HUES48 (cell line): ENCODE measurements at regions not wholly inside any gene's neighbourhood (a gene's known extent, or its start where the extent isn't known, plus 50 kb on each side); places are given as distances from the start of the nearest gene placed in this dataset.

Experiments
- H3K27ac ChIP-seq: one replicate; pipeline ENCODE4 v1.7.0; 2013; ENCODE audit warnings: low read depth, low read length, inconsistent platforms
- H3K27me3 ChIP-seq: 2 replicates; pipeline ENCODE4 v1.6.1; 2013; ENCODE audit warnings: mild to moderate bottlenecking, low read length; ENCODE audit not compliant: control insufficient read depth, insufficient read depth
- H3K36me3 ChIP-seq: 2 replicates; pipeline ENCODE4 v1.6.1; 2013; ENCODE audit warnings: low read length; ENCODE audit not compliant: control insufficient read depth, insufficient read depth
- H3K4me1 ChIP-seq: 2 replicates; pipeline ENCODE4 v1.6.1; 2013; ENCODE audit warnings: mild to moderate bottlenecking, low read length; ENCODE audit not compliant: control insufficient read depth, insufficient read depth
- H3K4me3 ChIP-seq: 2 replicates; pipeline ENCODE4 v1.5.1; 2013; ENCODE audit warnings: mild to moderate bottlenecking, low read depth, low read length
- H3K9ac ChIP-seq: 2 replicates; pipeline ENCODE4 v1.6.1; 2013; ENCODE audit warnings: mild to moderate bottlenecking, low read depth, low read length, moderate library complexity
- H3K9me3 ChIP-seq: 2 replicates; pipeline ENCODE4 v1.6.1; 2013; ENCODE audit warnings: low read length; ENCODE audit not compliant: control insufficient read depth, insufficient read depth

- no peaks in the 10 kb centered on the region for H3K9me3 ChIP-seq
- H3K27ac ChIP-seq: no peak overlapping the region
- H3K9ac ChIP-seq: no peak overlapping the region
- no peak overlapping the region for H3K4me3 ChIP-seq
- H3K27me3 ChIP-seq: no peaks in the 10 kb centered on the region
- no peaks in the 10 kb centered on the region for H3K36me3 ChIP-seq
- H3K4me1 ChIP-seq: peaks cover 3% of the 10 kb centered on the region; the same call in 1 of the 2 replicates
Observed at GRCh38 chr3:64954995-64955636, 267.3 kb upstream of the ADAMTS9 start.

DNA sequence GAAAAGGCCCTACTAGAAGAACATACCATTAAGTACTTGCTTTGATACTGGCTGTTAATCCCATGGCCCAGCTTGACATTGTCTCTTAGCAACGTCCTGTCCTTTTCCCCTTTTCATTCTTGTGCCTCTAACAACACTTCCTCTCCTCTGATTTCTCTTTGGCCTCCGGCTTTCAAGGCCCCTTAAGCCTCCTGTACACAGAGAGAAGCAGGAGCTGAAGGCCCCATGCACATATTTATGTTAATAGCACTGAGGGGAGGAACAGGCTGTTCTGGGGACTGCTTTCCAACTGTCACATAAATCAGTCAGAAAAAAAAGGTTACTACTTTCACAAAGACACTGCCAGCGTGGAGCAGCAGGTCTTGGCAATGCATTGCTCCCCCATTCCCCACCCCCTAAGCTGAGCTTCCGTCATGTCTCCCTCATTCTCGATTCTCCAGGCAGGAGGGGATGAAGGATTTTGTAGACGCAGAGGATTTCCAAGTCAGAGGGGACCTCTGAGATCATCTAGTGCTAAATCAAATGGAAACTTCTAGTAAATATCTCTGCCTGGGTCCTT lies 257.4 kb upstream of the ADAMTS9 start:
- Histone ChIP-seq H3K4me3 (no peak overlapping the region), H3K36me3 (no peaks in the 10 kb centered on the region), H3K9ac (no peak overlapping the region), H3K4me1 (peaks cover 17% of the 10 kb centered on the region), H3K9me3 (no peaks in the 10 kb centered on the region), H3K27me3 (no peaks in the 10 kb centered on the region), H3K27ac (peak overlapping the region; percentile 84)

DNA sequence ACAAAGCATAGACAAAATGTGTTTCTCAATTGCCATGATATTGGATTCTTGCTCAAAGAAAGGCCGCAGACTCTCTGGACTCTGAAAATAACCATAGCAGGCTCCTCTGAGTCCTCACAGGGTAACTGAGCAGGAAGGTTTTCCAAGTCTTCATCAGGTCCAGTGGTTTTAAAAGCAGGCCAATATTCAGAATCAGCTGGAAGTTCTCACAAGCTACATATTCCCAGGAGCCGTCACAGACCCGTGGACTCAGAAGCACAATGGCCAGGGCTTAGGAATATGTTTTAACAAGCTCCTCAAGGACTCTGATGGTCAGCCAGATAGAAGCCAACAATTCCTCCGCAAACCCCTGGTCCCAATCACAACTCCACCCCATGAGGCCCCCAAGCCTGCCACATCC lies 256.1 kb upstream of the ADAMTS9 start:
- Histone ChIP-seq H3K36me3 (no peaks in the 10 kb centered on the region), H3K27ac (no peak overlapping the region), H3K27me3 (no peaks in the 10 kb centered on the region), H3K4me3 (no peak overlapping the region), H3K9ac (no peak overlapping the region), H3K9me3 (no peaks in the 10 kb centered on the region), H3K4me1 (peaks cover 17% of the 10 kb centered on the region)

- Histone ChIP-seq H3K9ac (no peak overlapping the region), H3K27me3 (no peaks in the 10 kb centered on the region), H3K36me3 (no peaks in the 10 kb centered on the region), H3K27ac (no peak overlapping the region), H3K4me3 (no peak overlapping the region), H3K4me1 (peaks cover 16% of the 10 kb centered on the region), H3K9me3 (no peaks in the 10 kb centered on the region)
Observed at GRCh38 chr3:64940596-64941348, 253.0 kb upstream of the ADAMTS9 start.

DNA sequence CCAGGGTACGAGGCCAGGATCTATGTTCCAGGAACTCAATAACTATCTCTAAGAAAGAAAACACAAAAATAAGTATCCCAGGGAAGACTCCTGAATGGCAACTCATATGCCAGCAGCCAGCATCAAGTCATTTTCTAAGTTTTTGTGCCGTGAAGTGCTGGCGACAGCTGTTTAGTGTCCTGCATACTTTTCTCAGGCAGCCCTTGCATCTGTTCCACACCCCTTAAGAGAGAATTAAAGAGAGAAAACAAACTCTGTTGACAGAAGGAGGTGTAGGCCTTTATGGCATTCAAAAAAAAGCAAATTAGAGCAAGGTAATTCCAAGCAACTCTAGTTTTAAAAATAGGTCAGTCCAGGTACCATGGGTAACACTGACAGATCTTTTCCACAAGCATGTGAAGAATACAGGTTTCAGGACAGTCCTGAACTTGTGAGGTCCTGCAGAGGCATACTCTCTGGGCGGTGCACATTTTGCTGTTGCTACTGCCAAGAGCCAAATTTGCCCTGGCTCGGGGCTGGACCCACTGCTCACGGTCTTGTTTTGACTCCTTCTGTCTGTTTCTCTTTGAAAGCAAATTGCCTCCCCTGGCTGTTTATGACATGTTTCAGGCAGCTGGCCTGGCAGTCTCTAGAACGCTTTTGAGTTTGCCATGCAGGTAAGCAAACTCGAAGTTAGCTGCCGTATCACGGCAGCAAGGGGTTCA lies 252.1 kb upstream of the ADAMTS9 start:
- Histone ChIP-seq H3K36me3 (no peaks in the 10 kb centered on the region), H3K9me3 (no peaks in the 10 kb centered on the region), H3K4me1 (peaks cover 8% of the 10 kb centered on the region; the same call in 1 of the 2 replicates), H3K27ac (no peak overlapping the region), H3K4me3 (no peak overlapping the region), H3K27me3 (no peaks in the 10 kb centered on the region), H3K9ac (no peak overlapping the region)

DNA sequence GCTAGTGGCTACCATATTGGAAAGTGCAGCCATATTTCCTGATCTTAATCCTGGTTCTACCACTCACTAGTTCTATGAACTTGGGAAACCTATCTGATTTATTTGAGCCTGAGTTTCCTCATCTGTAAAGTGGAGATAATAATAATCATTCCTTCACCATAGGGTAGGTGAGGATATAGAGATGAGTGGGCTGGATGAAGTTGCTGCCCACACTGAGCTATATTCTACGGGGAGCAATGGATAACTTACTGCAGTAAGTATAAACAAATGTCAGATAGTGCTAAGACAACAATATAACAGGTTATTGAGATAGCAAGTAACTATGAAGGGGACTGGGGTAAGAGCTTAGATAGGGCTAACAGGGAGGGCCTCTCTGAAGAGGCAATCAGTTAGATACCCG lies 251.5 kb upstream of the ADAMTS9 start:
- Histone ChIP-seq H3K27ac (no peak overlapping the region), H3K27me3 (no peaks in the 10 kb centered on the region), H3K9ac (no peak overlapping the region), H3K36me3 (no peaks in the 10 kb centered on the region), H3K4me3 (no peak overlapping the region), H3K4me1 (peaks cover 2% of the 10 kb centered on the region; the same call in 1 of the 2 replicates), H3K9me3 (no peaks in the 10 kb centered on the region)

- Histone ChIP-seq H3K4me1 (no peaks in the 10 kb centered on the region), H3K4me3 (no peak overlapping the region), H3K27ac (no peak overlapping the region), H3K9ac (no peak overlapping the region), H3K9me3 (peaks cover 8% of the 10 kb centered on the region; the same call in 1 of the 2 replicates), H3K36me3 (no peaks in the 10 kb centered on the region), H3K27me3 (no peaks in the 10 kb centered on the region)
Observed at GRCh38 chr3:64936556-64936955, 248.8 kb upstream of the ADAMTS9 start.

GRCh38 chr3:64935971-64936370 lies 248.2 kb upstream of the ADAMTS9 start:
- Histone ChIP-seq H3K9me3 (peaks cover 8% of the 10 kb centered on the region; the same call in 1 of the 2 replicates), H3K4me1 (no peaks in the 10 kb centered on the region), H3K27ac (no peak overlapping the region)

DNA sequence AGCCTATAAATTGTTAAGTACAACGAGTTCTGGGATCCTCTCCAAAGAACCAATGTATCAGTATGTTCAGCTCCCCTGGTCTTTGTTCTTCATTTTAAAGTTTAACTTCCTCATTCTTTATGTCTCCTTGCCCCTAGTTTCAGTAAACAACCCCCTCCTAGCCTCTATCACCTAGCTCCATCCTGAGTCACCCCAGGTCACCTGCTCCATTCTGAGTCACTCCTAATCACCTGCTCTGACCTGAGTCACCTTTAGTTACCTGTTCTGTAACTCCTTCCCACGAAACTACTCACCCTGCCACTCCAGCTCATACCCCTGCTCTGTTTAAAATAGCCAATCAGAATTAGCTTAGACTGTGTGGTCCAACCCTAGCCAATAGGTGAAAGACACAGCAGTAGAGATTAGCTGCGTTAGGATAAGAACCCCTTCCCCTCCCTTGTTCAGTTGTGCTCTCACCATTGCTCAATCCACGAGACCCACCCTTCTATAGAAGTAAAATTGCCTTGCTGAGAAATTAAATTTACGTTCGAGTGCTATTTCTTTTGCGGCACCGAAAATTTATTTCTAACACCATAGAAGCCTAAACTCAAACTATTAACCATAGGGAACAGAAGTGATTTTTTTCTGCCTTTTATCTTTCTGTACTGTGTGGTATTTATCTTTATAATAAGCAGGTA lies 245.0 kb upstream of the ADAMTS9 start:
- no peak overlapping the region for H3K27ac ChIP-seq
- no peak overlapping the region for H3K9ac ChIP-seq
- H3K27me3 ChIP-seq: no peaks in the 10 kb centered on the region

More at GRCh38 chr3:64935971-64936370, 248.2 kb upstream of the ADAMTS9 start:
- Histone ChIP-seq H3K36me3 (no peaks in the 10 kb centered on the region), H3K27me3 (no peaks in the 10 kb centered on the region), H3K9ac (no peak overlapping the region), H3K4me3 (no peak overlapping the region)

GRCh38 chr3:64932016-64932518 lies 244.3 kb upstream of the ADAMTS9 start:
- H3K27ac ChIP-seq: no peak overlapping the region
- H3K27me3 ChIP-seq: no peaks in the 10 kb centered on the region
- H3K36me3 ChIP-seq: no peaks in the 10 kb centered on the region
- H3K9ac ChIP-seq: no peak overlapping the region
- H3K4me3 ChIP-seq: no peak overlapping the region
- no peaks in the 10 kb centered on the region for H3K4me1 ChIP-seq
- H3K9me3 ChIP-seq: peaks cover 8% of the 10 kb centered on the region; the same call in 1 of the 2 replicates

More for the DNA sequence above, 245.0 kb upstream of the ADAMTS9 start:
- no peak overlapping the region for H3K4me3 ChIP-seq
- no peaks in the 10 kb centered on the region for H3K36me3 ChIP-seq
- no peaks in the 10 kb centered on the region for H3K4me1 ChIP-seq
- H3K9me3 ChIP-seq: peaks cover 8% of the 10 kb centered on the region; the same call in 1 of the 2 replicates
